AG10803 (cell line): ENCODE measurements at regions not wholly inside any gene's neighbourhood (a gene's known extent, or its start where the extent isn't known, plus 50 kb on each side); places are given as distances from the start of the nearest gene placed in this dataset.
A peak's percentile ranks its signal among the peaks of the same experiment; 100 is the strongest.

Experiments
- DNase-seq: peaks from one replicate; pipeline ENCODE4 v3.0.0; 2010; ENCODE audit warnings: low read depth
- H3K4me3 ChIP-seq: 2 replicates; pipeline ENCODE4 v1.5.1; 2011; ENCODE audit warnings: mild to moderate bottlenecking, low read length, control low read depth
- TF ChIP-seq, protein P1 (sequence below): conservative IDR thresholded peaks from 2 replicates; pipeline ENCODE4 v1.5.1; 2011; ENCODE audit warnings: mild to moderate bottlenecking, low read length, control low read depth, inconsistent platforms

DNA sequence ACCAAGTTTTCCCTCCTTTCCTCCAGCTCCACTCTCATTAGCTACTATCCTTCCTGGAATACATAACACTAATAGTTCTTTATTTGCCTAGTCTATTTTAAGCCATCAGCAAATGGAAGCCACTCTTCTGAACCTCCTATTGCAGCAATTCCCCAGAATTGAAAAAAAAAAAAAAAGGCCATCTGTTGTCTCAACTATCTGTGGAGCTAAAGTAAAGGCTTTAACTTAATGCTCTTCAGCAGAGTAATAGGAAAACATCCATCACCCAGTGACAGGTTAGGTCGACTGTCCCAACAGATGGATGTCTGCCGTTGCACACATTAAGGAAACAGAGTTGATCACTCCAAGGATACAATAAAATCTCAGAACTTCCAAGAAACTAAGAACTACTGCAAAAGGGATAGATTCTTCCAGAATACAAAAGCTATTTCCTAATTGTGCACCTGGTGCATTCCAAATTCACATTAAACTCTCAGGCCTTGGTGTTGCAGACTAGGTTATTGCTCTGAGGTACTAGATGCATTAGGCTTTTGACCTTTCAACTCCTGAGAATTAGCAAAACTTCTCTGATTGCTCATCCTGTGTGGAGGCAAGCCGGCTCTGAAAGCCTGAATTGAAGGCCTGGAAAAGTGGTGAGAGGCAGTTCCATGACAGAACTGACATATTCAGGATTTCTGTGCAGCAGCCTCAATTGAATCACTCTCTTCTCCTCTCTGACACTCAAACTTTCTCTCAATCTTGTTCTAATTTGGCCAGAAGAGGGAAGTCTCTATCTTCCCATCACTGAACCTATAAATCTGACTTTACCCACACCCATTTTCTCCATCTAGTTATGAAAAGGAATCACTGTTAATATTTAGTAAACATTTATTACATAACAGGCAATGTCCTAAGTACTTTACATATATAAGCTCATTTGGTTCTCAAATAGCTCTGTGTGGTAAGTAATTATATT, 238.4 kb upstream of the HMGA2 start:
- TF ChIP-seq, protein P1, sequence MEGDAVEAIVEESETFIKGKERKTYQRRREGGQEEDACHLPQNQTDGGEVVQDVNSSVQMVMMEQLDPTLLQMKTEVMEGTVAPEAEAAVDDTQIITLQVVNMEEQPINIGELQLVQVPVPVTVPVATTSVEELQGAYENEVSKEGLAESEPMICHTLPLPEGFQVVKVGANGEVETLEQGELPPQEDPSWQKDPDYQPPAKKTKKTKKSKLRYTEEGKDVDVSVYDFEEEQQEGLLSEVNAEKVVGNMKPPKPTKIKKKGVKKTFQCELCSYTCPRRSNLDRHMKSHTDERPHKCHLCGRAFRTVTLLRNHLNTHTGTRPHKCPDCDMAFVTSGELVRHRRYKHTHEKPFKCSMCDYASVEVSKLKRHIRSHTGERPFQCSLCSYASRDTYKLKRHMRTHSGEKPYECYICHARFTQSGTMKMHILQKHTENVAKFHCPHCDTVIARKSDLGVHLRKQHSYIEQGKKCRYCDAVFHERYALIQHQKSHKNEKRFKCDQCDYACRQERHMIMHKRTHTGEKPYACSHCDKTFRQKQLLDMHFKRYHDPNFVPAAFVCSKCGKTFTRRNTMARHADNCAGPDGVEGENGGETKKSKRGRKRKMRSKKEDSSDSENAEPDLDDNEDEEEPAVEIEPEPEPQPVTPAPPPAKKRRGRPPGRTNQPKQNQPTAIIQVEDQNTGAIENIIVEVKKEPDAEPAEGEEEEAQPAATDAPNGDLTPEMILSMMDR: no peak
- no peak overlapping the region for H3K4me3 ChIP-seq
- no peak for DNase-seq

DNA sequence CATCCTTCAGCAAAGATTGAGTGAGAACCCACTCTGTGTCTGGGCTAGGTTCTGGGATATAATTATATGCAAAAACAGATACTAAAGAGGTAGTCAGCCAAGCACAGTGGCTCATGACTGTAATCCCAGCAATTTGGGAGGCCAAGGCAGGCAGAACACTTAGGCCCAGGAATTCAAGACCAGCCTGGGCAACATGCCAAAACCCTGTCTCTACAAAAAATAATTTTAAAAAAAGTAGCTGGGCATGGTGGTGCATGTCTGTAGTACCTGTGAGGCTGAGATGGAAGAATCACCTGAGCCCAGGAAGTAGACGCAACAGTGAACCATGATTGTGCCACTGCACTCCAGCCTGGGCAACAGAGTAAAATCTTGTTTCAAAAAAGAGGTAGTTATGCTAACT, 237.5 kb upstream of the HMGA2 start:
- no peak for DNase-seq
- TF ChIP-seq, protein P1: no peak
- no peak overlapping the region for H3K4me3 ChIP-seq

DNA sequence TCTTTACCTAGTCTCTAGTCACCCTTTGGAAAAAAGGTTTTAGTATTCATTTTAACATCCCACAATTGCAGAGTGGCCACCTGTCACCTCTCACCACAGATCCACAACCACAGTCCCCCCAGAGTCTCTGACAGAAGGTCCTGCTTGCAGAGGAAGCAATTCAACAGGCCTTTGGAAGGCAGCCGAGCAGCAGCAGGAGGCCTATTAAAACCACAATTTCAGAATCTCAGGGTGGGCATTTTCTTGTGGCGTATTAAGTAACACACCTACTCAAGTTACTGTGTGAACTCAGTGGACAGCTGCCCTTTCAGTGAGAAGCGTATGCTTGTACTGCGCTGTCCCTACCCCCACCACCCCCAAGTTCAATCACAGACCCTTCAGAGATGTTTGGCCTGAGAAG, 234.0 kb upstream of the HMGA2 start:
- TF ChIP-seq, protein P1: no peak

DNA sequence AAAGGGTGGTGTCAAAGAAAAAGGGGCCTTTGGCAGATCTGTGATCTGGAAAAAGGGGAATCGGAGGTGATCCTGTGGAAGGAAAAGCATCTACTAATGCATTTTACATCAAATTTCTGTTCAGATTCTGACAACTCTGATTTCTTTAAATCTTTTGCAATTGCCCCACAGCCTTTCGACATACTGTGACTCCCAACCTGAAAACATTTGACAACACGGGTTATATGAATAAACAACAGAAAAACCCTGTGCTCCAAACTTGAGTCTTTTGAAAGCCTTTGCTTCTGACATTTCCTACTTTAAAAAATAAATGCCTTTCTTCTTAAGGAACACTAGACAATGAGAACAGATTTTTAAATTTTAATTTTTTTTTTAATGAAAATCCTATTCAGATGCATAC, 231.9 kb upstream of the HMGA2 start:
- no peak for DNase-seq
- TF ChIP-seq, protein P1: no peak
- H3K4me3 ChIP-seq: no peak overlapping the region

More for the DNA sequence above, 234.0 kb upstream of the HMGA2 start:
- DNase-seq: no peak
- H3K4me3 ChIP-seq: no peak overlapping the region

DNA sequence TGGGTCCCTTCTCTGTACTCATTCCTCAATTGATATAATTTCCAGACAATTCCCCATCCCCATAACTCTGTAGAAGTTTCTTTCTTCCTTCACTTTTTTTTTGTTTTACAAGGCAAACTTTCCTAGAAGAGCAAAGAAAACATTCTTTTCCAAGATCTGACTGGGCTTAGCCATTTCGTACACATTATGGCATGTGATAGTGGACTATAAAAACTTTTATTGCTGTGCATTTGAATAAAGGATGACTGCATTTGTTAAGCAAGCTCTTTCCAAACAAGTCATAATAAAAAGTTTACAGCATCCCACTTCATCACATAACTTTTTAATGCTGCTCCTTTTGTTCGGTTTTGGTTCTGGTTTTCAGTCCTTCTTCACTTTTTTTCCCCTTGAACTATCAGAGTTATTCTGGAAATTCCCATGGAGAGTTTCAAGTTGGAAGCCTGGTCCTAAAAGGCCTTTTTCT, 231.0 kb upstream of the HMGA2 start:
- no peak for DNase-seq
- TF ChIP-seq, protein P1: no peak
- H3K4me3 ChIP-seq: no peak overlapping the region

DNA sequence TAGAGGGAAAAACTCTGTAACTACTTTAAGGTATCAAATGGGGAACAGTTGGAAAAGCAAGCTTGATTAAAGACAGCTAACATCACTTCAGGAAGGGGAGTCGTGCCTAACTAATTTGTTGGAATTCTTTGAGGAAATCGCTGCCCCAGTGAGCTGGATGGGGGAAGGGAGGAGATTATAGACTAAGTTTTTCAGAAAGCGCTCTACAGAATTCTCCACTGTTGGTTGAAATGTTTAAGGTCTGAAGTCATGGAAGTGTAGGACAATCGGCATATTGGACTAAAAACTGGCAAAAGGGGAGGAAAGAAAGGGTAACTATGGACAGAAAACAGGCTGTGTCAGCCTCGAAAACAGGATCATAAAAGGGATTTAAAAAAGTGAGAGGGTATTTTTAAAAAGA, 229.9 kb upstream of the HMGA2 start:
- TF ChIP-seq, protein P1: no peak
- H3K4me3 ChIP-seq: no peak overlapping the region
- DNase-seq: peak; percentile 26

DNA sequence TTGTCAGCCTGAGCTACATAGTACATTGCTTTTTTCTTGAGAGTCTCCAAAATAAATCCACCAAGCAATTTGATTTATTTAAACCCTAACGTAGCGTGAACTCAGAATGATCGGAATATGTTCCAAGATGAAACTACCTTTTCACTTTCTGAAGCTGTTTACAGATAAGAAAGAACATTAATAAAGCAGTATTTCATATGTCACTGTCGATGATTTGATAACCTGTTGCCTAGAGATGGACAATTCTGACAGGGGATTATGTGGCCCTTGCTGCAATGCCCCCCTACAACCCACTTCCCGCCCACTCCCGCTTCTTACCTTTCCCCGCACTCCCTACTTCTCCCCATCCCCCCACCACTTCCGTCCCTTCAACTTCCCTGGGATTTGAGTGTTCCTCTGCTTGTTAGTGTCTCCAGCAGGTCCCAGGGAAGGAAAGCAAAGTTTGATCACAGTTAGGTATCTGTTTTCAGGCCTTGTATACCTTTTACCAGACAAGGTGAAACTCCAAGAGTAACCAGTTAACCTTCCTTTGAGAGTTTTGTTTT, 229.2 kb upstream of the HMGA2 start:
- H3K4me3 ChIP-seq: no peak overlapping the region
- TF ChIP-seq, protein P1: no peak
- DNase-seq: no peak
